ENCODE measurements at regions not wholly inside any gene's neighbourhood (a gene's known extent, or its start where the extent isn't known, plus 50 kb on each side); places are given as distances from the start of the nearest gene placed in this dataset.
"Not testable (repeated sequence)": the region's sequence is repeated elsewhere in the genome, so short reads cannot be mapped to it uniquely, and the experiment has no call there.

DNA sequence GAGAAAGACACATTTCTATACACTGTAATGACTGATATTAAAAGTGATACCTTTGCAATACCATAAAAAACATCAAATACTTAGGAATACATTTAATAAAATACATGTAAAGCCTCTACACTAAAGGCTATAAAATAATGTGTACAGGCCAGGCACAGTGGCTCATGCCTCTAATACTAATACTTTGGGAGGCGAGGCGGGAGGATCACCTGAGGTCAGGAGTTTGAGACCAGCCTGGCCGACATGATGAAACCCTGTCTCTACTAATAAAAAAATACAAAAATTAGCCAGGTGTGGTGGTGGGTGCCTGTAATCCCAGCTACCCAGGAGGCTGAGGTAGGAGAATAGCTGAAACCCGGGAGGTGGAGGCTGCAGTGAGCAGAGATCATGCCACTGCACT, 59.8 kb upstream of the RTL6 start:
- not testable (repeated sequence) for H3K36me3 ChIP-seq (ENCODE audit: control insufficient read depth, insufficient read depth, low read length); H3K4me3 ChIP-seq (ENCODE audit: insufficient read depth, low read depth, low read length, poor library complexity, severe bottlenecking); H3K27me3 ChIP-seq (replicated peaks; ENCODE audit: control insufficient read depth, insufficient read depth, low read length, poor library complexity, severe bottlenecking); DNase-seq; H3K4me1 ChIP-seq (ENCODE audit: control insufficient read depth, insufficient read depth, low read length, poor library complexity, severe bottlenecking); H3K27ac ChIP-seq (ENCODE audit: insufficient read depth, low read length, poor library complexity, severe bottlenecking); H3K9me3 ChIP-seq (ENCODE audit: control insufficient read depth, low read length)

DNA sequence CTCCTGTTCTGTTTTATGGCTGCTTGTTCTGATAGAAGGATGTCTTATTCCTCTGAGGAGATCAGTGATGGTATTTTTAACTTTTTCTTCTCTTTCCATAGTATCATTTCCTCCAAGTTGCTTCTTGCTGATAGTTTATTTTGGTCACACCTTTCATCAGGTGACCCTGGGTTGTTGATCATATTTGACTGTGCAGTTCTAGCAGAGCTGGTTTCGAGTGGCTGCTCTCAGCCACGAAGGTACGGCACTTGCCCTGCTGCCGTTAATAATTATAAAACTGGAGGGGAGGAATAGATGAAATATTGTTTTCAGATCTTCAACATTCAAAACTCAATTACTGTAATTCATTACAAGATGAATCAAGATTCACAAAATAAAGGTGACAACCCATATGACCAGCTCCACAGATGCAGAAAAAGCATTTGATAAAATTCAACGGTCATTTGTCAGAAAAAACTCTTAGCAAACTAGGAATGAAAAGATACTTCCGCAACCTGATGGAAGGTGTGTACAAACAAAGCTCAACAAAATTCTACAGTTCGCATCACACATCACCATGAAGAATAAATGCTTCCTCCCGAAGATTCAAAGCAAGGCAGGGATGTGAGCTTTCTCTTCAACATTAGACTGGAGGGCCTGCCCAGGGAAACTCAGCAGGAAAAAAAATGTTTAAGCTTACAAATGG, 59.2 kb upstream of the RTL6 start:
- DNase-seq = no peak
- Histone ChIP-seq H3K27ac (ENCODE audit: insufficient read depth, low read length, poor library complexity, severe bottlenecking) (no peak overlapping the region), H3K9me3 (ENCODE audit: control insufficient read depth, low read length) (no peaks in the 10 kb centered on the region), H3K36me3 (ENCODE audit: control insufficient read depth, insufficient read depth, low read length) (no peaks in the 10 kb centered on the region), H3K27me3 (replicated peaks; ENCODE audit: control insufficient read depth, insufficient read depth, low read length, poor library complexity, severe bottlenecking) (no peaks in the 10 kb centered on the region), H3K4me3 (ENCODE audit: insufficient read depth, low read depth, low read length, poor library complexity, severe bottlenecking) (no peak overlapping the region), H3K4me1 (ENCODE audit: control insufficient read depth, insufficient read depth, low read length, poor library complexity, severe bottlenecking) (no peaks in the 10 kb centered on the region)

DNA sequence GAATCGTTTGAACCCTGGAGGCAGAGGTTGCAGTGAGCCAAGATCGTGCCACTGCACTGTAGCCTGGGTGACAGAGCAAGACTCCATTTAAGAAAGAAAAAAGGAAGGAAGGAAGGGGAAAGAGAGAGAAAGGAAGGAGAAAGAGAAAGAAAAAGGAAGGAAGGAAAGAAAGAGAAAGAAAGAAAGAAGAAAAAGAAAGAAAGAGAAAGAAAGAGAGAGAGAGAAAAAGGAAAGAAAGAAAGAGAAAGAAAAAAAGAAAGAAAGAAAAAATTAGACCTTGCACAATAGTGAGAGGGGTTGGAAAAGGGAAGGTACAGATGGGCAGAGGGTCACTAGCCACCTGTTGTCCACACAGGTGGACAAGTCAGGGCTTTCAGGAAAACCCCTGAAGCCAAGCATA, 57.6 kb upstream of the RTL6 start:
- H3K4me1 ChIP-seq (ENCODE audit: control insufficient read depth, insufficient read depth, low read length, poor library complexity, severe bottlenecking) = no peaks in the 10 kb centered on the region
- no peaks in the 10 kb centered on the region for H3K9me3 ChIP-seq (ENCODE audit: control insufficient read depth, low read length)
- H3K36me3 ChIP-seq (ENCODE audit: control insufficient read depth, insufficient read depth, low read length) = no peaks in the 10 kb centered on the region
- no peak overlapping the region for H3K27ac ChIP-seq (ENCODE audit: insufficient read depth, low read length, poor library complexity, severe bottlenecking)
- no peak overlapping the region for H3K4me3 ChIP-seq (ENCODE audit: insufficient read depth, low read depth, low read length, poor library complexity, severe bottlenecking)
- H3K27me3 ChIP-seq (replicated peaks; ENCODE audit: control insufficient read depth, insufficient read depth, low read length, poor library complexity, severe bottlenecking) = no peaks in the 10 kb centered on the region
- DNase-seq = no peak

DNA sequence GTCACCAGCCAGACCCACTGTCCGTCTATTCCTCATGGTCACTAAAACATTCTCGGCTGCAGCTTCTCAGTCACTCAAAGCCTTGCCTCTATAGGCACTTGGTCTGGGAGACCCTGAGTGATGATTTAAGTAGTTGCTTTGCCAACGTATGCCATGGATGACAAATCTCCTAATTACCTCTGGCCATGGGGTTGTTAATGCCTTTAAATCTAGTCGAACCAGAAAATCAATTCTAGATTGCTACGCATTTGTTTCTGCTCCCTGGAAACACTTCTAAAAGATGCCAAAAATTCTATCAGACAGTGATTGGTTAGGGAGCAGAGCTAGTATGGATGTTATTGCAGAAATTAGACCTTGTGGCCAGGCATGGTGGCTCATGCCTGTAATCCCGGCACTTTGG, 57.0 kb upstream of the RTL6 start:
- no peaks in the 10 kb centered on the region for H3K36me3 ChIP-seq (ENCODE audit: control insufficient read depth, insufficient read depth, low read length)
- H3K9me3 ChIP-seq (ENCODE audit: control insufficient read depth, low read length) = no peaks in the 10 kb centered on the region
- H3K4me3 ChIP-seq (ENCODE audit: insufficient read depth, low read depth, low read length, poor library complexity, severe bottlenecking) = no peak overlapping the region
- no peak for DNase-seq
- no peaks in the 10 kb centered on the region for H3K27me3 ChIP-seq (replicated peaks; ENCODE audit: control insufficient read depth, insufficient read depth, low read length, poor library complexity, severe bottlenecking)
- no peak overlapping the region for H3K27ac ChIP-seq (ENCODE audit: insufficient read depth, low read length, poor library complexity, severe bottlenecking)
- no peaks in the 10 kb centered on the region for H3K4me1 ChIP-seq (ENCODE audit: control insufficient read depth, insufficient read depth, low read length, poor library complexity, severe bottlenecking)

DNA sequence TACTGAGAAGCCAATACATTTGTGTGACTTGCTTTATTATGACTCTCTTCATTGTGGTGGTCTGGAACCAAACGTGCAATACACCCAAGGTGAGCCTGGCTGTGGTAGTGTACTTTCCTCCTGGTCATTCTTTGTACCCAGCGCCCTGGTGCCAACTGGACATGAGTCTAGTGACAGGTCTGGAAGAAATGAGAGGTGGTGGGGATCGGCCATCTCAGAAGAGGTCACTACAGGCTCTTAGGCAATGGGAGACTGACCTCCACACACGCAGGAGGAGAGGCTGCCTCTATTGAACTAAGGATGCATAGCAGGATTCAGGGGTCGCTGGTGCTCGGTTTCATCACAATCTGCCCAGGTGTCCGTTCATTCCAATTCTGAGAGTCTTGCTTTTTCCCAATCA, 56.4 kb upstream of the RTL6 start:
- Histone ChIP-seq H3K9me3 (ENCODE audit: control insufficient read depth, low read length) (no peaks in the 10 kb centered on the region), H3K27me3 (replicated peaks; ENCODE audit: control insufficient read depth, insufficient read depth, low read length, poor library complexity, severe bottlenecking) (no peaks in the 10 kb centered on the region), H3K36me3 (ENCODE audit: control insufficient read depth, insufficient read depth, low read length) (no peaks in the 10 kb centered on the region), H3K4me3 (ENCODE audit: insufficient read depth, low read depth, low read length, poor library complexity, severe bottlenecking) (no peak overlapping the region), H3K4me1 (ENCODE audit: control insufficient read depth, insufficient read depth, low read length, poor library complexity, severe bottlenecking) (no peaks in the 10 kb centered on the region), H3K27ac (ENCODE audit: insufficient read depth, low read length, poor library complexity, severe bottlenecking) (no peak overlapping the region)
- DNase-seq = no peak

DNA sequence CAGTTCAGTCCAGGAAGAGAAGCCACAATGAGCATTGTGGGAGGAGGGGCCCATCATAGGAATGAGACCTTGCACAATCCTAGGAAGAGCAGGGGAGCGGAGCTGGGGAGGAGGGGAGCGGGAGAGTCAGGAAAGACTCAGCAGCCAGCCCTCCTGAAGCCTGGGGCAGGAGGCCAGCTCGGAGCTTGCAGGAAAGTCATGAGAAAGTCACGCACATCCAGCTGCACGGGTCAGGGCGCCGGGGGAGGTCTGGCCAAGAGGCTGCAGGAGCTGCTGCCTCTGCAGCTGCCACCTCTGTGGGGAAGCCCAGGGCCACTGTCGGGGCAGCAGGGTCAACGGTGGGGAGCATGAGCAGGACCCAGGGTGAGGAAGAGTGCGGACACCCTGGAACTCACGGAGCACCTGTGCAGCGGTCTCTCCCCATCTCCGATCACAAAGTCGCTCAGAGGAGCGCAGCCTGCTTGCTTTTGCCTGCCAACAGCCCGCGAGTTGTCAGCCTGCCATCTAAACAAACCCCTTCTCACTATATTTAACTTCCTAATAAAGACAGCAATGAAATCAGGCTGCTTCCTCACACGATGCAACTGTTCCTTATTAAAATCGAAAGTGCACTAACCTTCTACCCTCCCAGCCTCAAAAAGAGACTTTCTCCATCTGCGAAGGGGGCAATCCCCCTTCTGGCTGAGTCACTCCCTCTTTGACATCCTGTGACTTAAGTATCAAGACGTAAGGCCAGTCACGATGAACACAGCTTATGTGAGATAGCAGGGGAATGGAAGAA, 52.9 kb upstream of the RTL6 start:
- H3K36me3 ChIP-seq (ENCODE audit: control insufficient read depth, insufficient read depth, low read length) = no peaks in the 10 kb centered on the region
- no peaks in the 10 kb centered on the region for H3K9me3 ChIP-seq (ENCODE audit: control insufficient read depth, low read length)
- H3K4me3 ChIP-seq (ENCODE audit: insufficient read depth, low read depth, low read length, poor library complexity, severe bottlenecking) = no peak overlapping the region
- H3K4me1 ChIP-seq (ENCODE audit: control insufficient read depth, insufficient read depth, low read length, poor library complexity, severe bottlenecking) = no peaks in the 10 kb centered on the region
- no peak for DNase-seq
- no peaks in the 10 kb centered on the region for H3K27me3 ChIP-seq (replicated peaks; ENCODE audit: control insufficient read depth, insufficient read depth, low read length, poor library complexity, severe bottlenecking)
- H3K27ac ChIP-seq (ENCODE audit: insufficient read depth, low read length, poor library complexity, severe bottlenecking) = no peak overlapping the region

DNA sequence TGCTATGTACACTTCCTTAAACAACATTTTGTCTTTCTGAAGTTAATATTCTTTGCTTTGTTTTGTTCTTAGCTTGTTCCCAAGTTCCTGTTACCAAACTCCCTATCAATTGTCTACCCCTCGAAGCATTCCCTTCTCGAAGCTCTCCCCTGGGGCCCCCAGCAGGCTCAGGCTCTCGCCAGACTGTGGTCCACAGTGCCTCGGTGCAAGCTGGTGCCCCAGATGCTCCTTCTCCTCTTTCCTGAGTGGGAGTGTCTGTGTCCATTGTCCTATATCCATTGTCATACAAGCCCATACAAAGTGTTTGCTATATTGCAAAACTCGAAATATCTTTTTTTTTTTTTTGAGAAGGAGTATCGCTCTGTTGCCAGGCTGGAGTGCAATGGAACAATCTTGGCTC, 51.7 kb upstream of the RTL6 start:
- H3K4me3 ChIP-seq (ENCODE audit: insufficient read depth, low read depth, low read length, poor library complexity, severe bottlenecking) = no peak overlapping the region
- no peaks in the 10 kb centered on the region for H3K9me3 ChIP-seq (ENCODE audit: control insufficient read depth, low read length)
- no peaks in the 10 kb centered on the region for H3K4me1 ChIP-seq (ENCODE audit: control insufficient read depth, insufficient read depth, low read length, poor library complexity, severe bottlenecking)
- H3K27me3 ChIP-seq (replicated peaks; ENCODE audit: control insufficient read depth, insufficient read depth, low read length, poor library complexity, severe bottlenecking) = no peaks in the 10 kb centered on the region
- DNase-seq = no peak
- no peak overlapping the region for H3K27ac ChIP-seq (ENCODE audit: insufficient read depth, low read length, poor library complexity, severe bottlenecking)
- no peaks in the 10 kb centered on the region for H3K36me3 ChIP-seq (ENCODE audit: control insufficient read depth, insufficient read depth, low read length)

DNA sequence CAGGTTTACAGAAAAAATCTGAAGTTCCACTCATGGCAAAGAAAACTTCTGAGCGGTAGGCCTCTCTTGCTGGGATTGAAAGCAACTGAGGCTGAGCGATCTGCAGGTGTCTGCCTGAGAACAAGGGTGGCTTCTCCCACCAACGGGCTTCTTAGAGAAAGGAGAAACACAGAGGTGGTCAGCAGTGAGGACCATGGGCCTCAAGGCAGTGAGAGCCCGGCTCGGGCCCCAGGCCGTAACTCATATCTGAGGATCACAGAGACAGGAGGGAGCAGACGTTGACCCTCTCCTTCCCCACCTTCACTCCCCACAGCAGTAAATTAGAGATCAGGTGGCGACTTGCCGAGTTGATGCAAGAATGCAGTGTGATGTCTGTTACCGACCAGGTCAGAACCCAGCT, 50.9 kb upstream of the RTL6 start:
- Histone ChIP-seq H3K27me3 (replicated peaks; ENCODE audit: control insufficient read depth, insufficient read depth, low read length, poor library complexity, severe bottlenecking) (no peaks in the 10 kb centered on the region), H3K36me3 (ENCODE audit: control insufficient read depth, insufficient read depth, low read length) (no peaks in the 10 kb centered on the region), H3K4me1 (ENCODE audit: control insufficient read depth, insufficient read depth, low read length, poor library complexity, severe bottlenecking) (no peaks in the 10 kb centered on the region), H3K4me3 (ENCODE audit: insufficient read depth, low read depth, low read length, poor library complexity, severe bottlenecking) (no peak overlapping the region), H3K9me3 (ENCODE audit: control insufficient read depth, low read length) (no peaks in the 10 kb centered on the region), H3K27ac (ENCODE audit: insufficient read depth, low read length, poor library complexity, severe bottlenecking) (no peak overlapping the region)
- DNase-seq = no peak

Data from effector memory CD4-positive, alpha-beta T cell (primary cell).